ENCODE measurements at regions not wholly inside any gene's neighbourhood (a gene's known extent, or its start where the extent isn't known, plus 50 kb on each side); places are given as distances from the start of the nearest gene placed in this dataset.

- TF ChIP-seq CTCF (IDR thresholded peaks at IDR 0.05; ENCODE audit: insufficient read depth, low read length) (no peak), POLR2AphosphoS5 (IDR thresholded peaks at IDR 0.05; ENCODE audit: low read depth) (no peak), GABPA (IDR thresholded peaks at IDR 0.05; ENCODE audit: low read depth) (no peak), SPI1 (IDR thresholded peaks at IDR 0.05; ENCODE audit: borderline replicate concordance, low read depth) (no peak)
These were observed 680.9 kb upstream of the AADAT start for GRCh38 chr4:170770664-170771063.

Measured in HL-60 (cell line).